ENCODE measurements at regions not wholly inside any gene's neighbourhood (a gene's known extent, or its start where the extent isn't known, plus 50 kb on each side); places are given as distances from the start of the nearest gene placed in this dataset.

- no peaks in the 10 kb centered on the region for H3K27me3 ChIP-seq
- intact Hi-C loops (cut with DNase I) = no loop called here
- DNase-seq = no peak
- H3K4me3 ChIP-seq = no peak overlapping the region
- no peak overlapping the region for H3K27ac ChIP-seq
- H3K9me3 ChIP-seq (replicated peaks in 1 of 3) = no peaks in the 10 kb centered on the region
- WGBS, 4 donors = 79 to 94% (median 86%) methylated on average over 8 of the region's 8 CpGs
- no peaks in the 10 kb centered on the region for H3K36me3 ChIP-seq (replicated peaks in 1 of 2)
- no peaks in the 10 kb centered on the region for H3K4me1 ChIP-seq (replicated peaks in 1 of 2)
- TF ChIP-seq, protein P1, sequence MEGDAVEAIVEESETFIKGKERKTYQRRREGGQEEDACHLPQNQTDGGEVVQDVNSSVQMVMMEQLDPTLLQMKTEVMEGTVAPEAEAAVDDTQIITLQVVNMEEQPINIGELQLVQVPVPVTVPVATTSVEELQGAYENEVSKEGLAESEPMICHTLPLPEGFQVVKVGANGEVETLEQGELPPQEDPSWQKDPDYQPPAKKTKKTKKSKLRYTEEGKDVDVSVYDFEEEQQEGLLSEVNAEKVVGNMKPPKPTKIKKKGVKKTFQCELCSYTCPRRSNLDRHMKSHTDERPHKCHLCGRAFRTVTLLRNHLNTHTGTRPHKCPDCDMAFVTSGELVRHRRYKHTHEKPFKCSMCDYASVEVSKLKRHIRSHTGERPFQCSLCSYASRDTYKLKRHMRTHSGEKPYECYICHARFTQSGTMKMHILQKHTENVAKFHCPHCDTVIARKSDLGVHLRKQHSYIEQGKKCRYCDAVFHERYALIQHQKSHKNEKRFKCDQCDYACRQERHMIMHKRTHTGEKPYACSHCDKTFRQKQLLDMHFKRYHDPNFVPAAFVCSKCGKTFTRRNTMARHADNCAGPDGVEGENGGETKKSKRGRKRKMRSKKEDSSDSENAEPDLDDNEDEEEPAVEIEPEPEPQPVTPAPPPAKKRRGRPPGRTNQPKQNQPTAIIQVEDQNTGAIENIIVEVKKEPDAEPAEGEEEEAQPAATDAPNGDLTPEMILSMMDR (IDR thresholded peaks at IDR 0.05) = no peak
- TF ChIP-seq POLR2A (IDR thresholded peaks at IDR 0.05) = no peak
Observed at GRCh38 chr5:175168882-175169507, 275.0 kb downstream of the DRD1 start.

DNA sequence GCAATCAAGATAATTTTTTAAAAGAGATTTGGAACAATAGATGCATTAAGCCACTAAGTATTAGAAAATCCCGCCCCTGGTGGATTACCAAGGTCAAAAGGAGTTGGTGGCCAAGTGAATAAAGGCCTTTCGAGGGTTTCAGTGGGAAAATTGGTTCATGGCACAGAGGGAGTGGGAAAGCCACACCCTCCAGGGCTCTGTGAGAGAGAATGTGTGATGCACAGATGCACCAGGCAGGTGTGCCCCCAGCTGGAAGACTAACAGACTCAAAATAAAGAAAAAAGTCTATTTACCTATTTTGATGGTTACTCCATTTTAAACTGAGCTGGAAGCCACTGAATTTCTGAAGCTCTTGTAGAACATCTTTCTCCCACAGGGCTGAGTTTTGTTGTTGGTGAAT is 278.0 kb downstream of the DRD1 start:
- no peaks in the 10 kb centered on the region for H3K9me3 ChIP-seq (replicated peaks in 1 of 3)
- WGBS, 4 donors = 27 to 41% (median 38%) methylated on average over 2 of the region's 2 CpGs
- no peak for DNase-seq
- no peak overlapping the region for H3K27ac ChIP-seq
- no peak overlapping the region for H3K4me3 ChIP-seq
- H3K36me3 ChIP-seq (replicated peaks in 1 of 2) = no peaks in the 10 kb centered on the region
- intact Hi-C loops (cut with DNase I) = no loop called here
- H3K4me1 ChIP-seq (replicated peaks in 1 of 2) = no peaks in the 10 kb centered on the region
- peaks cover 5% of the 10 kb centered on the region for H3K27me3 ChIP-seq
- no peak for TF ChIP-seq POLR2A (IDR thresholded peaks at IDR 0.05)
- TF ChIP-seq, protein P1 (IDR thresholded peaks at IDR 0.05) = no peak

DNA sequence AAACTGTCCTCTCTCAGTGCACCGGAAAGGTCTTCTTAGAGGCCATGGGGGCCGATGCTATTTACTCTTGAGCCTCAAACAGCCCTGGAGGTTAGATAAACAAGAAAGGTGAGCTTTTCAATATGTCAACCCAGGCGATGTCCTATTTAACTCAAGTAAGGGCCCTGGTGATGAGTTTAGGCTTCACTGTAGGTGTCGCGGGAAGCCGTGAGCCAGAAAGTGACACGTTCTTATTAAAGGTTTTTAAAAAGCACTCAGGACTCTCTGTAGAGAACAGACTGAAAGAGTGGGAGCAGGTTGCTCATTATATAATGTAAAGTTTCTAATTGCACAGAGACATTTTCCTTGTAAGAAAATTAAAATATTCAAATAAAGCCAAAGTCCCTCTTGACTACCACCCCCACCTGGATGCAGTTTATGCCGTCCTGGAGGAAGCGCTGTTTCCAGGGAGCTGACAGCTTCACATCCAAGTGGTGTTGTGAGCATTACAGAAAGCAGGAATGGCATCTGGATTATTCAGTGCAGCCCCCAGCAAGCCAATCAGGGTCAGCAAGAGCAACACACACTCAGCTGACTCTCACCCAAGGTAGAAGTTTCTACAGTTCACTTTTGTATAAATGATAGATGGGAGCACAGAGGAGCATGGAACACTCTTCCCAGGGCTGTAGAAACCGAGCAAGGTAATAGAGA is 280.3 kb downstream of the DRD1 start:
- Histone ChIP-seq H3K36me3 (replicated peaks in 1 of 2) (no peaks in the 10 kb centered on the region), H3K4me3 (no peak overlapping the region), H3K9me3 (replicated peaks in 1 of 3) (no peaks in the 10 kb centered on the region), H3K27ac (no peak overlapping the region), H3K4me1 (replicated peaks in 1 of 2) (no peaks in the 10 kb centered on the region), H3K27me3 (peaks cover 5% of the 10 kb centered on the region)
- WGBS, 4 donors = 66 to 75% (median 72%) methylated on average over 10 of the region's 10 CpGs
- TF ChIP-seq, protein P1 (IDR thresholded peaks at IDR 0.05) = no peak
- TF ChIP-seq POLR2A (IDR thresholded peaks at IDR 0.05) = no peak
- intact Hi-C loops (cut with DNase I) = no loop called here
- DNase-seq = no peak

DNA sequence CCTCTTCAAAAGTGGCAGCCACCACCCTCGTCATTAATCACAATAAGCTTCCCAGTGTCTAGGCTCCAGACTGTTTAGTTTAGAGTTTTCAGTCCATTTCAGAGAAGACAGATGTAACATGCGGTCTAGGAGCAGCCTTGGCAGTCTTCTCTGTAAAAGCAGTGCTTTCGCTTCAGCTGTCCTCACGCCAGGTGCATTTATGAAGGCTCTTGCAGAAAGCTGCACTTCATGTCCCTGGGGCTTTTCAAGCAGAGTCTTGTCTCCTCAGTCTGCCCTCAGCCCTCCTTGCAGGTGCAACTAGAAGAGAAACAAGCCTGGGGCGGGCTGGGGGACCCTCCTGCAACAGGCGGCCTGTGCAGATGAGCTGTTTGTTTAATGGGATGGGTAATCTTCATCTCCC is 281.9 kb downstream of the DRD1 start:
- no peak for TF ChIP-seq POLR2A (IDR thresholded peaks at IDR 0.05)
- TF ChIP-seq, protein P1 (IDR thresholded peaks at IDR 0.05) = no peak
- Histone ChIP-seq H3K9me3 (replicated peaks in 1 of 3) (no peaks in the 10 kb centered on the region), H3K4me3 (no peak overlapping the region), H3K4me1 (replicated peaks in 1 of 2) (no peaks in the 10 kb centered on the region), H3K36me3 (replicated peaks in 1 of 2) (no peaks in the 10 kb centered on the region), H3K27ac (no peak overlapping the region), H3K27me3 (peaks cover 5% of the 10 kb centered on the region)
- WGBS, 4 donors = 68 to 78% (median 75%) methylated on average over 6 of the region's 6 CpGs
- intact Hi-C loops (cut with DNase I) = no loop called here
- DNase-seq = no peak
